HG02623 (cell line): ENCODE measurements at regions not wholly inside any gene's neighbourhood (a gene's known extent, or its start where the extent isn't known, plus 50 kb on each side); places are given as distances from the start of the nearest gene placed in this dataset.

Experiments used
- ATAC-seq: cut with Tn5 transposase; IDR thresholded peaks from one replicate; pipeline ENCODE4 v1.9.1; 2021; ENCODE audit warnings: moderate library complexity; ENCODE audit not compliant: unreplicated experiment

GRCh38 chr13:80413611-80414010 is 72.7 kb upstream of the SPRY2 start:
- no peak for ATAC-seq

- ATAC-seq = no peak
Measured at GRCh38 chr13:80408270-80408669, 67.3 kb upstream of the SPRY2 start.

GRCh38 chr13:80400865-80401426 is 60.0 kb upstream of the SPRY2 start:
- ATAC-seq = no peak

- no peak for ATAC-seq
Measured at GRCh38 chr13:80400164-80400864, 59.4 kb upstream of the SPRY2 start.

GRCh38 chr13:80399340-80400163 is 58.6 kb upstream of the SPRY2 start:
- no peak for ATAC-seq
